Ishikawa (cell line): ENCODE measurements at regions not wholly inside any gene's neighbourhood (a gene's known extent, or its start where the extent isn't known, plus 50 kb on each side); places are given as distances from the start of the nearest gene placed in this dataset.

ENCODE experiments used
- EP300 ChIP-seq: IDR thresholded peaks from 2 replicates; pipeline ENCODE4 v1.6.1; 2012; ENCODE audit warnings: borderline replicate concordance
- TF ChIP-seq, protein P1 (sequence below): IDR thresholded peaks from 2 replicates; pipeline ENCODE4 v1.6.1; 2012; ENCODE audit warnings: low read depth, mild to moderate bottlenecking

DNA sequence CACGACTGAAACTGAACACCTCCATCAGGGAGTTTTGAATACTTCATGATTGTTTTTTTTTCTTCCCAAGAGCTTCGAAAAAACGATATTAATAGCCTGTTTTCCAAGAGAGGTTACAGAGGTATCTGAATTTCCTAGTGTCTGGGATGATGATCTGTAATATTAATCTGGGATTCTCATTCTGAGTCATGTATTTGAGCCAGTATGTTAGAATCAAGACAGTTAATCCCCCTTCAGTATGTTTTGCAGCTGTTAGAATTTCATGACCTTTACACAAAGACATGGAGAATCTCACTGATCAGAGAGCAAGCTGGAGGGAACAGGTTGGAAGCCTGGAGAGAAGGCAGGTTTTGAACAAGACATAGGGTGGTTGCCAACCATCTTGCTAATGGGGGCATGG is 234.5 kb upstream of the GAP43 start:
- TF ChIP-seq, protein P1, sequence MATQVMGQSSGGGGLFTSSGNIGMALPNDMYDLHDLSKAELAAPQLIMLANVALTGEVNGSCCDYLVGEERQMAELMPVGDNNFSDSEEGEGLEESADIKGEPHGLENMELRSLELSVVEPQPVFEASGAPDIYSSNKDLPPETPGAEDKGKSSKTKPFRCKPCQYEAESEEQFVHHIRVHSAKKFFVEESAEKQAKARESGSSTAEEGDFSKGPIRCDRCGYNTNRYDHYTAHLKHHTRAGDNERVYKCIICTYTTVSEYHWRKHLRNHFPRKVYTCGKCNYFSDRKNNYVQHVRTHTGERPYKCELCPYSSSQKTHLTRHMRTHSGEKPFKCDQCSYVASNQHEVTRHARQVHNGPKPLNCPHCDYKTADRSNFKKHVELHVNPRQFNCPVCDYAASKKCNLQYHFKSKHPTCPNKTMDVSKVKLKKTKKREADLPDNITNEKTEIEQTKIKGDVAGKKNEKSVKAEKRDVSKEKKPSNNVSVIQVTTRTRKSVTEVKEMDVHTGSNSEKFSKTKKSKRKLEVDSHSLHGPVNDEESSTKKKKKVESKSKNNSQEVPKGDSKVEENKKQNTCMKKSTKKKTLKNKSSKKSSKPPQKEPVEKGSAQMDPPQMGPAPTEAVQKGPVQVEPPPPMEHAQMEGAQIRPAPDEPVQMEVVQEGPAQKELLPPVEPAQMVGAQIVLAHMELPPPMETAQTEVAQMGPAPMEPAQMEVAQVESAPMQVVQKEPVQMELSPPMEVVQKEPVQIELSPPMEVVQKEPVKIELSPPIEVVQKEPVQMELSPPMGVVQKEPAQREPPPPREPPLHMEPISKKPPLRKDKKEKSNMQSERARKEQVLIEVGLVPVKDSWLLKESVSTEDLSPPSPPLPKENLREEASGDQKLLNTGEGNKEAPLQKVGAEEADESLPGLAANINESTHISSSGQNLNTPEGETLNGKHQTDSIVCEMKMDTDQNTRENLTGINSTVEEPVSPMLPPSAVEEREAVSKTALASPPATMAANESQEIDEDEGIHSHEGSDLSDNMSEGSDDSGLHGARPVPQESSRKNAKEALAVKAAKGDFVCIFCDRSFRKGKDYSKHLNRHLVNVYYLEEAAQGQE = no peak
- no peak for TF ChIP-seq EP300
